H1 (cell line): ENCODE measurements at regions not wholly inside any gene's neighbourhood (a gene's known extent, or its start where the extent isn't known, plus 50 kb on each side); places are given as distances from the start of the nearest gene placed in this dataset.

ENCODE experiments used
- CTCF ChIA-PET: fragments of 300-600 bp; sonication (Branson Sonifier 250); formaldehyde crosslinking; loops from one replicate; lab custom pipeline; 2021; ENCODE audit not compliant: partially characterized antibody; lab: Charles Lee
- POLR2A ChIA-PET: fragments of 300-600 bp; sonication (Branson Sonifier 250); formaldehyde crosslinking; loops from one replicate; lab custom pipeline; 2021; ENCODE audit warnings: inconsistent platforms; ENCODE audit not compliant: partially characterized antibody; lab: Charles Lee
- DNase-seq, 2 experiments: peaks; one replicate each; pipeline versions ENCODE4 v3.0.0 to v3.0.0-alpha.2; 2010 to 2022; ENCODE audit warnings: low spot score in 2 of 2, low read depth in 1 of 2, mixed read lengths in 1 of 2
- FAIRE-seq: peaks from 2 replicates; lab custom pipeline; 2011; peaks lifted over from hg19 to GRCh38; lab: Jason Lieb, UNC
- H2AFZ ChIP-seq: 2 replicates; pipeline ENCODE4 v1.8.1; 2012; ENCODE audit warnings: low read length, inconsistent platforms
- H2AK5ac ChIP-seq: 2 replicates; pipeline ENCODE4 v1.6.1; 2013; ENCODE audit warnings: low read depth, low read length
- H2BK120ac ChIP-seq: replicated peaks from 2 replicates; pipeline ENCODE3; 2013; ENCODE audit warnings: low read depth, low read length, inconsistent platforms
- H2BK12ac ChIP-seq: 2 replicates; pipeline ENCODE4 v1.6.1; 2013; ENCODE audit warnings: low read depth, low read length
- H2BK15ac ChIP-seq: 2 replicates; pipeline ENCODE4 v1.6.1; 2013; ENCODE audit warnings: low read length
- H2BK20ac ChIP-seq: 2 replicates; pipeline ENCODE4 v1.6.1; 2013; ENCODE audit warnings: low read length
- H2BK5ac ChIP-seq: 2 replicates; pipeline ENCODE4 v1.6.1; 2013; ENCODE audit warnings: low read depth, low read length
- H3K14ac ChIP-seq: 2 replicates; pipeline ENCODE4 v1.6.1; 2013; ENCODE audit warnings: inconsistent platforms; ENCODE audit not compliant: insufficient read length
- H3K18ac ChIP-seq: 2 replicates; pipeline ENCODE4 v1.6.1; 2013; ENCODE audit warnings: low read length; ENCODE audit errors: extremely low read depth
- H3K23ac ChIP-seq: 2 replicates; pipeline ENCODE4 v1.6.1; 2013; ENCODE audit warnings: inconsistent platforms; ENCODE audit not compliant: insufficient read length
- H3K23me2 ChIP-seq: 2 replicates; pipeline ENCODE4 v1.6.1; 2013; ENCODE audit warnings: low read depth, low read length
- H3K27ac ChIP-seq: 2 replicates; pipeline ENCODE4 v1.6.1; 2011; ENCODE audit warnings: low read depth, low read length, inconsistent platforms
- H3K27me3 ChIP-seq, 4 experiments: replicated peaks in 1 of 4; 1 replicate in 1 of 4; 2 replicates in 3 of 4; pipeline versions ENCODE4 v1.6.1 to v1.8.1; 2011 to 2013; ENCODE audit warnings: low read length in 3 of 4, mild to moderate bottlenecking in 3 of 4, inconsistent platforms in 2 of 4, mixed read lengths in 2 of 4, moderate library complexity in 1 of 4; ENCODE audit not compliant: control insufficient read depth in 3 of 4, insufficient read depth in 3 of 4; ENCODE audit errors: extremely low read depth in 1 of 4
- H3K36me3 ChIP-seq, 4 experiments: 2 replicates each; pipeline versions ENCODE4 v1.6.1 to v1.8.1; 2011 to 2013; ENCODE audit warnings: mild to moderate bottlenecking in 4 of 4, low read length in 3 of 4, moderate library complexity in 2 of 4, control low read depth in 1 of 4, inconsistent platforms in 1 of 4; ENCODE audit not compliant: insufficient read depth in 4 of 4, control insufficient read depth in 2 of 4
- H3K4ac ChIP-seq: replicated peaks from 2 replicates; pipeline ENCODE3; 2013; ENCODE audit warnings: low read length, low read depth, mixed read lengths, inconsistent platforms; ENCODE audit not compliant: insufficient read length
- H3K4me1 ChIP-seq, 4 experiments: replicated peaks in 1 of 4; 1 replicate in 1 of 4; 2 replicates in 3 of 4; pipeline versions ENCODE4 v1.6.1 to v1.8.1; 2011 to 2013; ENCODE audit warnings: low read length in 3 of 4, inconsistent platforms in 2 of 4, mixed read lengths in 1 of 4; ENCODE audit not compliant: insufficient read depth in 4 of 4, control insufficient read depth in 3 of 4
- H3K4me2 ChIP-seq, 2 experiments: 2 replicates each; pipeline versions ENCODE4 v1.6.1 to v1.8.1; 2011 to 2013; ENCODE audit warnings: low read depth in 2 of 2, low read length in 2 of 2, control low read depth in 1 of 2, inconsistent platforms in 1 of 2, mild to moderate bottlenecking in 1 of 2; ENCODE audit not compliant: insufficient read depth in 1 of 2
- H3K4me3 ChIP-seq, 4 experiments: fragments of 200-600, 300-600 bp in 1 of 4; sonication (generic), shearing (Covaris generic), sonication (Bioruptor Twin) in 1 of 4; 2 replicates each; pipeline versions ENCODE4 v1.5.1 to v1.8.1; 2011 to 2016; ENCODE audit warnings: low read length in 4 of 4, low read depth in 3 of 4, control low read depth in 2 of 4, inconsistent platforms in 2 of 4, mild to moderate bottlenecking in 2 of 4, mixed read lengths in 1 of 4, moderate library complexity in 1 of 4; ENCODE audit not compliant: insufficient read depth in 2 of 4; ENCODE audit errors: extremely low read depth in 1 of 4
- H3K56ac ChIP-seq: replicated peaks from 2 replicates; pipeline ENCODE3; 2013; ENCODE audit warnings: low read depth, mild to moderate bottlenecking, mixed read lengths, low read length, inconsistent platforms; ENCODE audit not compliant: insufficient read length
- H3K79me1 ChIP-seq: 2 replicates; pipeline ENCODE4 v1.6.1; 2013; ENCODE audit warnings: low read depth, low read length, control low read depth
- H3K79me2 ChIP-seq, 2 experiments: 2 replicates each; pipeline versions ENCODE4 v1.6.1 to v1.8.1; 2012 to 2013; ENCODE audit warnings: low read length in 2 of 2, mild to moderate bottlenecking in 2 of 2, inconsistent platforms in 1 of 2; ENCODE audit not compliant: insufficient read depth in 2 of 2, control insufficient read depth in 1 of 2
- H3K9ac ChIP-seq, 4 experiments: replicated peaks in 1 of 4; 1 replicate in 1 of 4; 2 replicates in 3 of 4; pipeline versions ENCODE4 v1.6.1 to v1.8.1; 2011 to 2013; ENCODE audit warnings: low read depth in 3 of 4, low read length in 3 of 4, control low read depth in 2 of 4, mild to moderate bottlenecking in 2 of 4, moderate library complexity in 2 of 4, inconsistent platforms in 1 of 4; ENCODE audit errors: extremely low read depth in 1 of 4
- H3K9me3 ChIP-seq, 2 experiments: 2 replicates each; pipeline versions ENCODE4 v1.6.1 to v1.8.1; 2012 to 2013; ENCODE audit warnings: mild to moderate bottlenecking in 2 of 2, moderate library complexity in 2 of 2, control low read depth in 1 of 2, inconsistent platforms in 1 of 2, low read depth in 1 of 2, low read length in 1 of 2, mixed read lengths in 1 of 2; ENCODE audit not compliant: insufficient read depth in 2 of 2
- H4K20me1 ChIP-seq, 2 experiments: replicated peaks in 1 of 2; 2 replicates each; pipeline versions ENCODE3 to v1.8.1; 2011 to 2013; ENCODE audit warnings: inconsistent platforms in 2 of 2, low read length in 2 of 2, mild to moderate bottlenecking in 1 of 2; ENCODE audit not compliant: insufficient read depth in 2 of 2, control insufficient read depth in 1 of 2
- H4K5ac ChIP-seq: 2 replicates; pipeline ENCODE4 v1.6.1; 2013; ENCODE audit warnings: low read length, low read depth, mixed read lengths, inconsistent platforms; ENCODE audit not compliant: insufficient read length
- H4K8ac ChIP-seq: 2 replicates; pipeline ENCODE4 v1.8.0; 2013; ENCODE audit warnings: mild to moderate bottlenecking, moderate library complexity, low read length, inconsistent platforms; ENCODE audit not compliant: insufficient read depth; ENCODE audit errors: extremely low read depth
- H4K91ac ChIP-seq: replicated peaks from 2 replicates; pipeline ENCODE3; 2013; ENCODE audit warnings: low read length, mixed read lengths, inconsistent platforms; ENCODE audit not compliant: insufficient read length
- EZH2 ChIP-seq: fragments of 200-600 bp; sonication (generic); IDR thresholded peaks from 2 replicates; pipeline ENCODE4 v1.7.1; 2012; ENCODE audit warnings: low read depth, mild to moderate bottlenecking, moderate library complexity, low read length, inconsistent platforms; ENCODE audit not compliant: severe bottlenecking
- GTF2F1 ChIP-seq: IDR thresholded peaks from 2 replicates; pipeline ENCODE4 v1.6.1; 2012; ENCODE audit warnings: low read depth, low read length, improper control_type of control experiment, borderline replicate concordance
- KDM1A ChIP-seq: fragments of 200-600, 300-600 bp; sonication (generic); IDR thresholded peaks from 2 replicates; pipeline ENCODE4 v1.7.1; 2016; ENCODE audit warnings: mild to moderate bottlenecking, low read length, borderline replicate concordance
- MAFK ChIP-seq: IDR thresholded peaks from 2 replicates; pipeline ENCODE4 v1.6.1; 2012; ENCODE audit warnings: low read depth, mild to moderate bottlenecking, improper control_type of control experiment, low read length
- NRF1 ChIP-seq: IDR thresholded peaks from 2 replicates; pipeline ENCODE4 v1.6.1; 2011; ENCODE audit warnings: mild to moderate bottlenecking, low read depth, low read length, improper control_type of control experiment
- RBBP5 ChIP-seq: IDR thresholded peaks from 2 replicates; pipeline ENCODE4 v1.7.1; 2012; ENCODE audit warnings: low read depth, mild to moderate bottlenecking, inconsistent platforms, low read length, moderate library complexity, borderline replicate concordance
- RNF2 ChIP-seq: fragments of 200-900, 300-1000 bp; sonication (generic); IDR thresholded peaks from 2 replicates; pipeline ENCODE4 v1.7.1; 2016; ENCODE audit warnings: borderline replicate concordance, low read depth, mild to moderate bottlenecking, antibody characterized with exemption, low read length; ENCODE audit not compliant: poor library complexity, severe bottlenecking; ENCODE audit errors: missing control alignments
- SAP30 ChIP-seq: fragments of 300-600 bp; sonication (generic); IDR thresholded peaks from 2 replicates; pipeline ENCODE4 v1.7.1; 2012; ENCODE audit warnings: low read length, moderate library complexity, mild to moderate bottlenecking, inconsistent platforms; ENCODE audit not compliant: insufficient read depth, insufficient replicate concordance
- SIRT6 ChIP-seq: IDR thresholded peaks from one replicate; pipeline ENCODE4 v1.7.1; 2012; ENCODE audit warnings: low read length, inconsistent platforms
- SP4 ChIP-seq: IDR thresholded peaks from 2 replicates; pipeline ENCODE4 v1.6.1; 2012; ENCODE audit warnings: low read length, inconsistent platforms
- TEAD4 ChIP-seq: IDR thresholded peaks from 2 replicates; pipeline ENCODE4 v1.6.1; 2012; ENCODE audit warnings: low read depth, low read length, inconsistent platforms, mixed read lengths
- USF2 ChIP-seq: IDR thresholded peaks from 2 replicates; pipeline ENCODE4 v1.6.1; 2011; ENCODE audit warnings: low read length, improper control_type of control experiment
- WGBS, 2 experiments: shearing (Covaris generic) in 1 of 2; methylation state at CpG; one replicate each; pipeline versions ENCODE4 v1.1.6 to v1.1.7; 2013 to 2015; ENCODE audit warnings: low lambda C conversion rate in 2 of 2, mixed read lengths in 2 of 2, inconsistent platforms in 1 of 2, low coverage in 1 of 2, missing lambda C conversion rate in 1 of 2; ENCODE audit not compliant: insufficient replicate concordance in 2 of 2, insufficient coverage in 1 of 2, insufficient read length in 1 of 2; ENCODE audit errors: extremely low coverage in 1 of 2, missing lambda C conversion rate in 1 of 2; 5-methylcytosine and 5-hydroxymethylcytosine counted together
- TF ChIP-seq, protein P1 (sequence below): IDR thresholded peaks from 2 replicates; pipeline ENCODE4 v1.6.1; 2012; ENCODE audit warnings: inconsistent platforms

GRCh38 chr1:198887866-198888265, 249.0 kb downstream of the PTPRC start:
- H3K36me3 ChIP-seq, result no peaks in the 10 kb centered on the region
- H3K79me1 ChIP-seq, result no peaks in the 10 kb centered on the region
- no peak overlapping the region for H2BK20ac ChIP-seq
- no peak overlapping the region for H3K23ac ChIP-seq
- H3K79me2 ChIP-seq, result no peaks in the 10 kb centered on the region
- no peak overlapping the region for H3K27ac ChIP-seq
- H2BK5ac ChIP-seq, result no peak overlapping the region
- H3K23me2 ChIP-seq, result no peaks in the 10 kb centered on the region
- no peak overlapping the region for H3K18ac ChIP-seq
- H3K56ac ChIP-seq, result no peak overlapping the region
- no peak overlapping the region for H2BK15ac ChIP-seq
- H3K9ac ChIP-seq, result no peak overlapping the region
- H2AFZ ChIP-seq, result no peak overlapping the region
- H3K4me1 ChIP-seq, result no peaks in the 10 kb centered on the region
- no peak overlapping the region for H2BK12ac ChIP-seq
- DNase-seq (no peak), FAIRE-seq (no peak)
- H4K20me1 ChIP-seq, result no peaks in the 10 kb centered on the region
- no peak overlapping the region for H4K8ac ChIP-seq
- no peak overlapping the region for H3K4me2 ChIP-seq
- no peak overlapping the region for H2BK120ac ChIP-seq
- H4K5ac ChIP-seq, result no peak overlapping the region
- H3K4me3 ChIP-seq, result no peak overlapping the region
- CTCF ChIA-PET, result no interaction called here
- POLR2A ChIA-PET, result no interaction called here
- H2AK5ac ChIP-seq, result no peak overlapping the region
- H4K91ac ChIP-seq, result no peak overlapping the region
- no peak overlapping the region for H3K14ac ChIP-seq
- WGBS, 2 experiments, result 74% methylated on average over 4 of the region's 4 CpGs; no CpG with 5 or more reads in 1 of the 2 experiments
- no peaks in the 10 kb centered on the region for H3K27me3 ChIP-seq
- H3K9me3 ChIP-seq, result no peaks in the 10 kb centered on the region
- no peak overlapping the region for H3K4ac ChIP-seq
- TF ChIP-seq, protein P1, sequence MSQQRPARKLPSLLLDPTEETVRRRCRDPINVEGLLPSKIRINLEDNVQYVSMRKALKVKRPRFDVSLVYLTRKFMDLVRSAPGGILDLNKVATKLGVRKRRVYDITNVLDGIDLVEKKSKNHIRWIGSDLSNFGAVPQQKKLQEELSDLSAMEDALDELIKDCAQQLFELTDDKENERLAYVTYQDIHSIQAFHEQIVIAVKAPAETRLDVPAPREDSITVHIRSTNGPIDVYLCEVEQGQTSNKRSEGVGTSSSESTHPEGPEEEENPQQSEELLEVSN, result no peak
- no peak for TF ChIP-seq USF2
- TF ChIP-seq NRF1, result no peak
- TF ChIP-seq SIRT6, result no peak
- TF ChIP-seq RBBP5, result no peak
- no peak for TF ChIP-seq KDM1A
- no peak for TF ChIP-seq MAFK
- TF ChIP-seq EZH2, result no peak
- TF ChIP-seq GTF2F1, result no peak
- TF ChIP-seq SP4, result no peak
- no peak for TF ChIP-seq TEAD4
- TF ChIP-seq RNF2, result no peak
- no peak for TF ChIP-seq SAP30
